Limb (tissue), 2 donors: ENCODE measurements at regions not wholly inside any gene's neighbourhood (a gene's known extent, or its start where the extent isn't known, plus 50 kb on each side); places are given as distances from the start of the nearest gene placed in this dataset.
"Not testable (repeated sequence)": the region's sequence is repeated elsewhere in the genome, so short reads cannot be mapped to it uniquely, and the experiment has no call there.

Experiments
- DNase-seq, 2 donors: peaks; one replicate each; pipeline ENCODE4 v3.0.0-alpha.2; 2016; ENCODE audit errors: extremely low spot score in 2 of 2

DNA sequence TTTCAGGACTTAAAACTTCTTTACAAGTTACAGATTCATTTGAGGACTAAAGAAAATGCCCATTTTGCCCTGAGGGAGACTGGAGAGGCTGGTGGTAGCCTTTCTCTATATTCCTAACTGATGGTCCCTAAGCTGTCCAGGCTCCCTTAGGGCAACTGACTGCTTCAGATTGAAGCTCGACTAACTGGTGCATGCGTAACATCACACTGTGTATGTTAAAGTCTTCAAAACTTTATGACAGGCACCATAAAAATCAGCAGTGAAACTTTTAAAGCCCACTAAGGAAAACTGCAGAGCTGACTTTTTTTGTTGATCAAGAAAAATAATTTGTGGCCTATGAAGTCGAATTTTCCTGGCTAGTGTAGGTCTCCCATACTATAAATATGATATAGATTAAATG is 233.0 kb upstream of the RPS23 start:
- no peak for DNase-seq

DNA sequence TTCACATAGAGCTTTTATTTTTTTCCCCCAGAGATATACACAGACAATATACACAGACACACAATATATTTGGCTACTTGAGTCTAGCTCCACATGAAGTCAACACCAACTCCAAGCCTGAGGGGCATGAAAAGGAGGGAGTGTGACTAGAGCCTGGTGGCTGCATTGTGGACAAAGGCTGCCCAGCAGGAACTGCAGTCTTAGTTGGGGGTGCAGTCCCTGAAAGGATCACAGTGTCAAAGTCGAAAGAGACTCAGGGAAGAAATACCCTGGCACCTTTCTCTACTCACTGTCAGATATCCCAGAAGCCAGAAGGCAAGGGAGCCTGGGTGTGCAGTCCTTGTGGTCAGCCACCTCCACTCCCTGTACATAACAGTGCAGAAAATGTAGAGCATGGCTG is 231.6 kb upstream of the RPS23 start:
- DNase-seq = no peak

DNA sequence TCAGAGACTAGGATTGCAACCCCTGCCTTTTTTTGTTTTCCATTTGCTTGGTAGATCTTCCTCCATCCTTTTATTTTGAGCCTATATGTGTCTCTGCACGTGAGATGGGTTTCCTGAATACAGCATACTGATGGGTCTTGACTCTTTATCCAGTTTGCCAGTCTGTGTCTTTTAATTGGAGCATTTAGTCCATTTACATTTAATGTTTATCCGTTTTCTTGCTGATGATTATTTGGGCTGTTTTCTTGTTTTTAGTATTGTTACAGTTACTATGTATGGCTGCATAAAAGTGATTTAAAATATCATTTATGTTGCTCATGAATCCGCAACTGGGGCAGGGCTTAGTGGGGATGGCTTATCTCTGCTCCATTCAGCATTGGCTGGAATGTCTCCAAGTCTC is 228.2 kb upstream of the RPS23 start:
- not testable (repeated sequence) for DNase-seq

DNA sequence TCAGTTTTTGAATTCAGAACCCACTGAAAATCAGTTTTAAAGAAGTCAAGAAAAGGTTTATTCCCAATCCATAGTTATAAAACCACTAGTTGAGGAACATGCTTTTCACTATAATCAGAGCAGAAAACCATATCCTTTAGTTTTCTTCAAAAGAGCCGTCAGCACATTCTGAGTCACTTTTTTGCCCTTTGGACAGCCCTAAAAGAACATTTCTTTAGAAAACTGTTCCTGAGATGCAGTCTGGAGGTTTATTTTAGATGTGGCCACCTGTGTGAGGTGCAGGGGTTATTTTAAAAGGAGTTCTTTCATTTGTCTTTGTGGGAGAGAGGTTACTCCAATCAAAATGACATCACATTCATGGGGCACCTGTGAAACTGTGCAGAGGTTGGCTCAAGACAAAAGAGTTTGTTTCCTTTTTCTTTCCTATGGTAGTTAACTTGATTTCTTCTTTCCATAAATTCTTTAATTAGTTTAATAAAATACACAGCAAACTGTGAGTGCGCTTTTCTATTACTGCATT is 221.6 kb upstream of the RPS23 start:
- DNase-seq = no peak

DNA sequence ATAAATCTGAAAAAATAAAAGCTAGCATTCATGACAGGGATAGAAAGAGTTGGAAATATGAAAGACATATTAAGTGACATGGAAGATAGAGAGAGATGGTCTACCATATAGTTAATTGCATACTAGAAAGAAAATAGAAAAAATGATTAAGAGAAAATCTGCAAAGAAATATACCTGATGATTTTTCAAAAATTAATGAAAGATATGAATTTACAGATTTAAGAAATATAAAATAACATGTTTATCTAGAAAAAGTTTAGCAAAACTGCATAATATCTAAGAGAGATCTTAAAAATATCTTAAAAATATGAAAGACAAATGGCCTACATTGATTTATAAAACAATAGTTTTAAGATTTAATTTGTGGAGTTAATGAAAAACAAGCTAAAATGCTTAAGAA is 219.1 kb upstream of the RPS23 start:
- DNase-seq = no peak

DNA sequence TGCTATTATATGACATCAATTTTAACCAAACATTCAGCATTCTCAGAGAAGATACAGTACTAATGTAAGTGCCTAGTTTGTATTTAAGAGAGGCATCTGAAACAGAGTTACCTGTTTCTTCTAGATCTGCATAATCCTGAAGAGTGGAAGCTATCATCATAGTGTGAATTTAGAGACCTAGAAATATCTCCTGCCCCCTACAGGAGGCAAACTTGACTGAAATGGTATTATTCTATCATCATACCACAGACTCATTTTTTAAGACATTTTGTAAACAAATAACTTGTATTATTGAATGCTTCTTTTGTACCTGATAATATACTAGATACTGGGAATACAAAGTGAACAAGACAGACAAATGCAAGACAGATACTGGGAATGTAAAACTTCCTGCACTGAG is 216.8 kb upstream of the RPS23 start:
- DNase-seq = no peak

DNA sequence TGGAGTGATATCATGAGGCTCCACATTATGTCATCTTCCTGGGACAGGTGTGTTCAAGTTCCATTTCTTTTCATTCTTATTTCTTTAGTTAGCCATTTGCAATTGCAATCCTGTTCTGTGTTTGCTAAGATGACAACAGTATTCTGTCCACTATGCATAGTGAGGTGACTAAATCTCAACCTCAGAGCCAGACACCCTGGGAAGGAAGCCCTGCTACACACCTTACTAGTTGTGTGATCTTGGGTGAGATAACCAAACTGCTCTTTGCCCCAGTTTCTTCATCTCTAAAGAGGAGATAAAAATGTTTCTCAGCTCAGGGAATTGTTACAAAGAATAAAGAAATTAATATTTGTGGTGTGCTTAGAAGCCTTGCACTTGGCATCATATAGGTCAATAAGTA is 215.1 kb upstream of the RPS23 start:
- no peak for DNase-seq

DNA sequence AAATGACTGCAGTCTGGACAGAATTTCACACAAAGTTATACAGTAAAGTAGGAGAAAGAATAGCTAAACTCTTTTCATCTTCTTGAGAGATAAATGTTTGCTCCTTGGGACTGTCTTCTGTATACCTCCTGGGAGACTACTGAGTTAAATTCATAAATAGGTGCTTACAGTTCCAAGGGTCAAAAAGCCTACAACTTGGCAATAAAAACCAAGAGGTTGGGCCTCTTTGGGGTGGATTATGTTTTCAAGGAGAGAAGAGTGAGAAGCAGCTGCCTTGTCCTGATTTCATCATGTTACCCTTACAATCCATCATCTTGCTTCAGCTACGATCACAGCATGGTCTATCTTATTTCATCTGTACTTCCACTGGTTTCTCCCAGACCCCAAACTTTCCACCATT is 213.2 kb upstream of the RPS23 start:
- no peak for DNase-seq

DNA sequence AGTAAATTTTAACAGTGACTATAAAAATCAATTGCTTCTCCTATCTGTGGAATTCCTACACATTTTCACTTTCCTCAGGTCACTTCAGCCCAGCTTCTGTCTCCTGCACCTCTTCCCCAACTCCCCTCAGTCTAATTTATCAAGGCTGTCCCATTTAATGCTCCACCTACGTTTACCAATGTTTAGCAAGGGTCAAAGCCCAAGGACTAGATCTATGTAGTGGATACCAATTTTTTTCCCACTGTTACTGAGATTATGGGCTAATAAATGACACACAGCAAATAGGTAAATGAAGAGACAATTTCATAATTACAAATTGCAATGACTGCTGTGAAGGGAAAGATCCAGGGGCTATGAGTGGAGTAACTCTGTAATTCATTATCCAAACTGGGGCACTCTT is 211.5 kb upstream of the RPS23 start:
- no peak for DNase-seq

DNA sequence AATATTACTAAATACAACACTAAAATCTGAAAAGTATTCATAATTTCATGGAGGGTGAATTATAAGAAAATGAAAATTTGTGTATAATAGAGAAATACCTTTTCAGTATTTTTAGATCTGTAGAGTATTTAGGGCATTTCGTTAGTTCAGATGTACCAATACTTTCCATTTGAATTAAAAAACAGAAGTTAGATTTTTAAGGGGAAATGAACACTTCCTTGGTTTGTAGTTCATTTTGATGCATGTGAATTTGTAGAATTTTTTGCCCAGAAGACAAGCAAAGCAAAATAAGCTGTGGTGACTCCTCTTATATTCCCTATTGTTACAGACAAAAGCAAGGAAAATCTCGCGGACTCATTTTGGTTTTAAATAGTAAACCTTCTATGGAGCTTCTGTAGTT is 209.0 kb upstream of the RPS23 start:
- no peak for DNase-seq

DNA sequence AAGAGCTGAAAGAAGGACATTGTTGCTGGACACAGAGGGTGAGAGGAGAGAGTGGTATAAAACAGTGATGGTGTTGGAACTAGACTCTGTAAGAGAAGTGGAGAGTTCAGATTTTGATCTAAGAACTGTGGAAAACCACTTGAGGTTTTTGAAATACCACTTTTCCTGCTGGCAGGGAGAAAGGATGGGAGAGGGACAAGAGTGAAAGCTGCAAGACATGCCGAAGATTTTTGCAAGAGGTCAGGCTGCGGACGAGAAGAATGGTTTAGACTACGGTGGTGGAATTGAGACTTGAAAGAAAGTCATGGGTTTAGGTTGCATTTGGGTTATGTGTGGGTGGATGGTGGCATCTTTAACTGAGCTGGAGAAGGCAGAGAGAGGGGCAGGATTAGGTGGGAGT is 202.2 kb upstream of the RPS23 start:
- no peak for DNase-seq

DNA sequence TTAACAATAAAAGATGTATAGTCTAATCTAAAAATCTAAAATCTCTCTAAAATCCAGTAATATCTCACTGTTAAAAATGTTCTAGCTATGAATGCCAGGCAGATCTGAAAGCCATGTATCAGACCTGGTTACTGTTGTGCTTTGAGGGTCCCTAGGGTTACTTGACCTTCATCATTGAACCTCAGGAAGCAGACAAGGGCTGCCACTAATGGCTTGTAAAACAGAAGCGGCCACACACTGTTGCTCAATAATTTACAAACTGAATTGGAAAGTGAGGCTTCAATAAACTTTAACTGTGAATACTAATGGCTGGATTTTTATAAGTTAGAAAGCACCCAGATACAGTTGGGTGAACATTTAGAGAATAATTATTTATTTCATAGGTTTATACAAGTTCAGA is 198.0 kb upstream of the RPS23 start:
- DNase-seq = no peak

DNA sequence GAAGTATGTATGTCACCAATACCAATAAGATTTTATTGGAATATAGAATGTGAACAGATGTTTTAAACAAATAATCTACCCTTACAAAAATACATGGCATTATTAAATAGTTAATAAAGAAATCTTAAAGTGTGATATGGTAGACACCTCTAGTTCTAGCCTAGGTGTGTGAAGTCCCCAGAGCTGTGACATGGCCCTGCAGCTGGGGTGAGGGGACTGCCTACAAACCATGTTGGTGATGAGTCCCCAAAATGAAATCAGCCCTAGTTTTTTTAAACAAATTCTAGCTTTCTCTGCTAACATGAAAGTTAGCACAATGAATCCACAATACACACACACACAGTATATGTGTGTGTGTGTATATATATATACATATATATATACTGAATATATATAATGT is 195.1 kb upstream of the RPS23 start:
- DNase-seq = no peak

DNA sequence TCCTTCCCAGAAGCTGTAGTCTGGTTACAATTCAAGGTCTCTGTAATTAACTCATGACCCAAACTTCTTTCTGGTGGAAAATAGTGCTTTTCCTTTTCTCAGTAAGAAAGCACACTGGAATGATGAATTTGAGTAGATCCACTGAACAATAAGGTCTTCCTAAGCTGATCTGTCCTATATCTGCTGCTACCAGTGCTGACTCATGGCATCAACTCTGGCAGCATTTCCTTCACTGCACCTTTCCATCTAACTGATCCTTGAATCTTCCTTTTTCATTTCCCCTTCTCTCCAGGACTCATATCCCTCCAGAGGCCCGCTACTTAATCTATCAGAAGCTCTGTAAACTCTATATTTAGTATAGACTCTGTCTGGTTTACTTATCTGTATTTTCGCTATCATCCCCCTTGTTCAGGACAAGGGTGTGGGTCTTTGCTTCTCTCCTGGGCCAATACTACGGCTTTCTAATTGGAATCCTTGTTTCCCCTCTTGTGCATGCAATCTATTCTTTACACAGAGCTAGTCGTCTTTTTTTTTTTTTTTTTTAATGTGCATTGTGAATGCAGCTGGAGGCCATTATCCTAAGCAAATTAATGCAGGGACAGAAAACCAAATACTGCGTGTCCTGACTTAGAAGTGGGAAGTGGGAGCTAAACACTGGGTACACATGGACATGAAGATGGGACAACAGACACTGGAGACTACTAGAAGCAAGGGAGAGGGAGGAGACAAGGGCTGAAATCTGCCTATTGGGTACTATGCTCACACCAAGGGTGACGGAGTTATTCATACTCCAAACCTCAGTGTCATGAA is 192.2 kb upstream of the RPS23 start:
- no peak for DNase-seq

DNA sequence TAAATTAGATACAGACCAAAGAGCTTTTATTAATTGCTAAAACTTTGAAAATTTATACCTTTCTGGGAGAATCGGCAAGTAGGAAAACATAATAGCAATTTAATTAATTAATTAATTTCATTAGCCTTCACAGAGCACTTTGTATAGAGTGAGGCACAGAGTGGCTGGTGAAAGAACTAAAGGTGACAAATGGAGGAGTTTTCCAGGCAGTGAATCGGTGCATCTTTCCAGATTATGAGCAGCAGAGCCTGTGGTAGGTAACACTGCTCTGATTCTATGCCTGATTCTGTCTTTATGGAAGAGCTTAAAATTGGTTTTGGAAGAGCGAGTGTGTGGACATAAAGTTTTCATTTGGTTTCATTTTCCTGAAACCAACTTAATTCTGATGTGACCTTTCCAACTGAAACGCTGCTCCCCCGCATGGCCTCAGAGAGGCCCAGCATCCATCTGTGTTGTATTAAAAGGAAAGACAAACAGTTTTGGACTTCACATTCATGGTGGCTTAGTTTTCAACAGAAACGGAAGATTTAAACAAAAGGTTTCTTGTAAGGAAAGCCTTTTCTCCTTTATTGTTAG is 188.9 kb upstream of the RPS23 start:
- peak in 1 of 2 donors; percentile 56 for DNase-seq

DNA sequence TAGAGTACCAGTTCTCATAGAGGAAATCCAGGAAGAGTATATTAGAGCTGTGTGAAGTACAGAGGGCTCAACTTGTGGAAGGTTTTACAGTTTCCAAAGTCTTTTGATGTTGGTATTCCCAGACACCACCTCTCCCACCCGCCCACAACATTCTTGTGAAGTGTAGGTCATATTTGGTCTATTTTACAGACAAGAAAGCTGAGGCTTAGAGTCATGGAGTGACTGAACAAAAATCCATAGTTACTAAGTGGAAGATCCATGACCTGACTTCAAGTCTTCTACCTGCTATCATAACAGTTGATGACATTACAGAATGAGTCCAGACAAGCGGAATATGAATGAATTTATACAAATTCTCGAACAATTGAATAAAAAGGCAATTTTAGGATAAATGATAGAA is 187.1 kb upstream of the RPS23 start:
- no peak for DNase-seq

DNA sequence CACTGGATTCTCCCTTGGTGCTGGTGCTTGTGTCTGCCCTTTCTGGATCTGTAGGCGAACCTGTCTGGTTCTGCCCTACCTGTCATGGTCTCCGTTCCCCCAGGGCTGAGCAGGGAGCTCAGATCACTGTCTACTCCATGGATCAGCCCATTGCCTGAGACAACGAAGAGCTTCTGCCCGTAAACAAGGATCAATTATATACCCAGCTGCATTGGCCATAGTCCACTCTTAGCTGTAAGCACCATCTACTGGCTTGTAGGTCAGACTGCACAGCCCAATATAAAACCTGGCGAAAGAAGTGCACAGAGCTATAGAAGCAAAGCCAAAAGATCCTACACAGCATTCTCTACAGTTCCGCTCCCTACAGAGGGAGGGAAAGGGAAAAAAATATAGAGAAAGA is 181.5 kb upstream of the RPS23 start:
- DNase-seq = no peak

DNA sequence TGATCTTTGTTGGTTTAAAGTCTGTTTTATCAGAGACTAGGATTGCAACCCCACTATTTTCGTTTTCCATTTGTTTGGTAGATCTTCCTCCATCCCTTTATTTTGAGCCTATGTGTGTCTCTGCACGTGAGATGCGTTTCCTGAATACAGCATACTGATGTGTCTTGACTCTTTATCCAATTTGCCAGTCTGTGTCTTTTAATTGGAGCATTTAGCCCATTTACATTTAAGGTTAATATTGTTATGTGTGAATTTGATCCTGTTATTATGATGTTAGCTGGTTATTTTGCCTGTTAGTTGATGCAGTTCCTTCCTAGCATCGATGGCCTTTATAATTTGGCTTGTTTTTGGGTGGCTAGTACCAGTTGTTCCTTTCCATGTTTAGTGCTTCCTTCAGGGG is 177.2 kb upstream of the RPS23 start:
- DNase-seq = not testable (repeated sequence)

DNA sequence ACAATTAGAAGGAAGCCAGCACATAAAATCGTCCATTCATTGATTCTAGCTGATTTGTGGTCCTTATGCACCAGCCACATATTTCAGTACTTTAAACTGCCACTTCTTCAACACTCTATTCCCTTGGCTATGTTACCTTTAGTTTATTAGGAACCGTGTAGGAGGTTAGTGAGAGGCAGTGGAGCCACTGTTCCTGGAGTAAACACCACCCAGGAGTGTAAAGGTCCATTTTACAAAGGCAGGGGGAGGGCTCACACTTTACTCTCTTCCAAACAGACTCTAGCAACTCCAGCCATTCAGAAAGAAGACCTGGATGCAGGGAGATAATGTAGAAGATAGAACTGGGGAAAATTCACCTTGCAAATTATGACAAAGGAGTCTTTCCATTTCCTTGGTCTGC is 170.2 kb upstream of the RPS23 start:
- DNase-seq = no peak

DNA sequence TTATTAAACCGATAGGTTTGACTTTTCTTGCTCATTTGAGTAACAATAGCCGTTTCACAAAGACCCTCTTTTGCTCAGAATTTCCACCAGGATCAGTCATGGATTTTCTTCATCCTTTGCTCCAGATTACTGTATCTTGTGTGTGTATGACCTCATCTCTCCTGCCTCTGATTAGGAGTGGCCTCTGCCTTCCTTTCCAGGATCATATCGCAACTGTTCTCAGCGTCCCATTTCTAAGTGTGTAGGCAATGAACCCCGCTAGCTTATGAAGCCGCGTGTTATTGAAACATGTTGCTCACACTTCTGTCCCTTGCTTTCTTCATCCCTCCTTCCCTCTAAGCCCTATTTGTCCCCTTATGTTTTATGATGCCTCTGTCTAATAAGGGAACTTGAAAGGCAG is 169.8 kb upstream of the RPS23 start:
- no peak for DNase-seq

DNA sequence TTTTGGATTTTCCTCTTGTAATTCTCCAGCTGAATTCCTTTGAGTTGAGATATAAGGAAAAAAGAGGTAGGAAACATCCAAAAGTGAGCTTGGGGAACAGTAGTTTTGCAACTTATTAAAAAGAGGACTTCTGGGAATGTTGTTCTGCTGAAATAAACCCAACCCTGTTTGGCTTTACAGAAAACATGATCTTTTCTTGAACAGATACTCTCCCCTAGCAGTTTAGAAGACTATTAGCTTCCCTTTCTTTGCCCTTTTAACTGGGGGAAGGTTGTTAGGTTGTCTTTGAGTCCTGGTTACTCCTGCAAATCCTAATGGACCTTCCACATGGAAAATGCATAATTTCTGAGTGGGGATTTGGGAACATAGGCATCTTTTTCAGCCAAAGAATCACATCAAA is 168.7 kb upstream of the RPS23 start:
- peak in 1 of 2 donors; percentile 55 for DNase-seq

DNA sequence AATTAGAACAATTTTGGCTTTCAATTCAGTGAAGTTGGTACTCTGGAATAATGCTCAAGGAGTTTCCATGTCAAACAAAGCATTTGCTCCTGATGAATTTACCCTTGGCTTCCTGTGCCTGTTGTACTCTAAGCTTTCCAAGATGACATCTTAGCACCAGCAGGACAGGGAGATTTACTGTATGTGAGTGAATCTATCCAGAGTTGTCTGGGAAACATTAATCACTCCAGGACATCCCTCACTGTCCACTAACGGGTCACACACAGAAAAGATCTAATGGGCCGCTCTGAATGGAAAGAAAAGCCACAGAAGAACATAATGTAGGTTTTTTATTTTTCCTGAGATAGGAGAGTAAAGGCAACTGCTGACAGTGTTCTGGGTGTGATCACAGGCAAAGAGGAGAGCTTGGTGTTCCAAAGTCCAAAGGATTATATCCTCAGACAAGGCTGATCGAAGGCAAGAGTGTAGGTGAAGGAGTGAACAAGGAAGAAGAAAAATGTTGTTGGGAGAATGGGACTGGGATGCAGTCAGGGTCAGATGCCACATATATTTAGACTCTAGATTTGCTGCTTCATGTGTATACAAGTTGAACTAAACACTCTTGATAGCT is 167.7 kb upstream of the RPS23 start:
- DNase-seq = no peak
